ENCODE measurements at regions not wholly inside any gene's neighbourhood (a gene's known extent, or its start where the extent isn't known, plus 50 kb on each side); places are given as distances from the start of the nearest gene placed in this dataset.
"Not testable (repeated sequence)": the region's sequence is repeated elsewhere in the genome, so short reads cannot be mapped to it uniquely, and the experiment has no call there.

DNA sequence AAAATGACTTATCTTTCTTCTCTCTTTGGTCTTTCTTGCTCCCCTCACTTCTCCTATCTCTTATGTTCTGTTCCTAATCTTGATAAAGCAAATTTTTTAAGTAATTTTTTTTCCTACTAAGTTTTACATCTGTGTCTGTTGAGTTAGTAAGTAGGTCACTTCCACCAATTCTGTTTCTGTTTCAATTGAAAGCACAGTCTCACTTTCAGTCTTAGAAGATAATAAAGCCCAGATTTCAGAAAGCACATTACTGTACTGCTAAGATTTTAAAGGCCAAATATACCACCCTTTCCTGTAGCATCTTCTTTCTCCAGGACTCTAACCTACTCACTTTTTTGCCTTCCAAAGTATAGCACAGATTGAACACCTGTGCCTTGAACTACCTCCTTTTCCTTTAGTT lies 866.1 kb upstream of the ADGRB3 start:
- H3K27me3 Mint-ChIP-seq, result no peaks in the 10 kb centered on the region
- H3K27ac Mint-ChIP-seq (ENCODE audit: low read depth), result no peak overlapping the region
- no peaks in the 10 kb centered on the region for H3K4me1 Mint-ChIP-seq
- ATAC-seq (replicated peaks; ENCODE audit: extremely low read depth, poor library complexity, severe bottlenecking) (no peak), DNase-seq (ENCODE audit: low spot score in 2 of 2) (no peak)
- H3K36me3 Mint-ChIP-seq (ENCODE audit: insufficient read depth), result no peaks in the 10 kb centered on the region
- H3K4me3 Mint-ChIP-seq, result no peak overlapping the region
- H3K9me3 Mint-ChIP-seq, result peaks cover 24% of the 10 kb centered on the region

DNA sequence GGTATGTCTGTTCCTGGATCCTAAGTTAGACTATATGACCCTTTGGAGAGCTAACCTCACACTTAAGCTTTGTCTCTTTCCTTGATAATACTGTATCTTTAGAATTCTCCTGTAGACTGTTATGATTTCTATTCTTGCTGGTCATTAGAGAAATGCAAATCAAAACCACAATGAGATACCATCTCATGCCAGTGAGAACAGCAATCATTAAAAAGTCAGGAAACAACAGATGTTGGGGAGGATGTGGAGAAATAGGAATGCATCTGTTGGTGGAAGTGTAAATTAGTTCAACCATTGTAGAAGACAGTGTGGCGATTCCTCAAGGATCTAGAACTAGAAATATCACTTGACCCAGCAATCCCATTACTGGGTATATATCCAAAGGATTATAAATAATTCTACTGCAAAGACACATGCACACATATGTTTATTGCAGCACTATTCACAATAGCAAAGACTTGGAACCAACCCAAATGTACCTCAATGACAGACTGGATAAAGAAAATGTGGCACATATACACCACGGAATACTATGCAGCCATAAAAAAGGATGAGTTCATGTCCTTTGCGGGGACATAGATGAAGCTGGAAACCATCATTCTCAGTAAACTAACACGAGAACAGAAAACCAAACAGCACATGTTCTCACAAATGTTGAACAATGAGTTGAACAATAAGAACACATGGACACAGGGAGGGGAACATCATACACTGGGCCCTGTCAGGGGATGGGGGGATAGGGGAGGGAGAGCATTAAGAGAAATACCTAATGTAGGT lies 867.8 kb upstream of the ADGRB3 start:
- H3K27ac Mint-ChIP-seq (ENCODE audit: low read depth); H3K27me3 Mint-ChIP-seq; ATAC-seq (replicated peaks; ENCODE audit: extremely low read depth, poor library complexity, severe bottlenecking); H3K36me3 Mint-ChIP-seq (ENCODE audit: insufficient read depth); H3K4me1 Mint-ChIP-seq; DNase-seq (ENCODE audit: low spot score in 2 of 2); H3K4me3 Mint-ChIP-seq: not testable (repeated sequence)
- H3K9me3 Mint-ChIP-seq, result peaks cover 20% of the 10 kb centered on the region

DNA sequence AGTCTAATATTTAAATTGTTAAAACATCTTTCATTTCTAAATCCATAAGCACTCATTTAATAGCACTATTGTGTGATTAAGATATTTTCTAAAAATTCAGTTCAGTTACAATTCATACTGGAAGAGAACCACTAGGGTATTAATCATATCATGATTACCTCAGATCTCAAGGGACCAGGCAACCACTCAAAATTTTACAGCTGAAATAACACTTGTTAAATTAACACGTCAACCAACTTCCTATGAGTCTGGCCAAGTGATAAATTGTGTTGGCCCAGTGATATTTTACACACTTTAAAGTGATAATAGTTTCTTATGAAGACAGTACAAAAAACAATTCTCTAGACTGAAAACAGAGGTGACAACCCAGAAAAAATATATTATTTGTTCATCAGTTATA lies 869.0 kb upstream of the ADGRB3 start:
- no peaks in the 10 kb centered on the region for H3K27me3 Mint-ChIP-seq
- ATAC-seq (replicated peaks; ENCODE audit: extremely low read depth, poor library complexity, severe bottlenecking) (no peak), DNase-seq (ENCODE audit: low spot score in 2 of 2) (no peak)
- H3K9me3 Mint-ChIP-seq, result peaks cover 15% of the 10 kb centered on the region
- H3K4me1 Mint-ChIP-seq, result no peaks in the 10 kb centered on the region
- no peak overlapping the region for H3K4me3 Mint-ChIP-seq
- H3K36me3 Mint-ChIP-seq (ENCODE audit: insufficient read depth), result no peaks in the 10 kb centered on the region
- no peak overlapping the region for H3K27ac Mint-ChIP-seq (ENCODE audit: low read depth)

DNA sequence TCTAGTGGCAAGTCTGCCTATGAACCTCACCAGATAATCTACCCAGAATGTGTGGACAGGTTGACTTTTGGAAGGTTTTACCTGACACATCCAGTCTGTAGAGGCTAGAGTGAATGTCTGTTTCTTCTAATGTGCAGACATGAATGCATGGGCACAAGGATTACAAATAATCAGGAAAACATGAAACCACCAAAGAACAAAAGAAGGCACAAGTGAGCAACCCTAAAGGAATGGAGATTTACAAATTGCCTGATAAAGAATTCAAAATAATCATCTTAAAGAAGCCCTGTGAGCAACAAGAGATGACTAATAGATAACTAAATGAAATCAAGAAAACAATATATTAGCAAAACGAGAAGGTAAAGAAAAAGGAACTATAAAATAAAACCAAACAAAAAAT lies 876.1 kb upstream of the ADGRB3 start:
- Mint-ChIP-seq H3K9me3 (peaks cover 16% of the 10 kb centered on the region), H3K4me1 (no peaks in the 10 kb centered on the region), H3K36me3 (ENCODE audit: insufficient read depth) (no peaks in the 10 kb centered on the region), H3K27ac (ENCODE audit: low read depth) (no peak overlapping the region), H3K4me3 (no peak overlapping the region), H3K27me3 (no peaks in the 10 kb centered on the region)
- no peak for ATAC-seq (replicated peaks; ENCODE audit: extremely low read depth, poor library complexity, severe bottlenecking)
- DNase-seq (ENCODE audit: low spot score in 2 of 2), result no peak

DNA sequence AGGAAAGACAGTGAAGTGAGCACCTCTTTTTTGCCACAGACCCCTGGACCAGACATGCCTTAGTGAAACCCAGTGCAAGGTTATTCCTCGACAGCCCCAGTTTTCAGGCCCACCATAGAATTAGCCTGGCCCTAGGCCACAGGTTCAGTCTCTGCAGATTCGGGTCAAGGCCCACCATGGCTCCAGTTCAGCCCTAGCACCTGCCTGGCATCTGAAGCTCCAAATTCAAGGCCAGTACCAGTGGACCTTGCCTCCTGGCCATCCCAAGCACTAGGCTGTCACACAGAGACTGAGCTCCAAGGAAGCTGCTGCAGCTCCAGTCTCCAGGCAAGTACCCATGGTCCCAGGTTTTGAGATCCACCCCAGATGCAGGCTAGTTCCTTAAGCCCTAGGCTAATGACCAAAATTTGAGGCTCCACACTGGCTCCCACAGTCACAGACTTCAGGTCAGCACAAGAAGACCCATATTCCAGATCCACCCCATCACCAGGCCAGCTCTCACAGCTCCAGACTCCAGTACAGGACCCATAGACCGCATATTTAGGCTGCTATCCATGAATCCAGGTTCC lies 877.5 kb upstream of the ADGRB3 start:
- ATAC-seq (replicated peaks; ENCODE audit: extremely low read depth, poor library complexity, severe bottlenecking), result no peak
- Mint-ChIP-seq H3K36me3 (ENCODE audit: insufficient read depth) (no peaks in the 10 kb centered on the region), H3K4me3 (no peak overlapping the region)

DNA sequence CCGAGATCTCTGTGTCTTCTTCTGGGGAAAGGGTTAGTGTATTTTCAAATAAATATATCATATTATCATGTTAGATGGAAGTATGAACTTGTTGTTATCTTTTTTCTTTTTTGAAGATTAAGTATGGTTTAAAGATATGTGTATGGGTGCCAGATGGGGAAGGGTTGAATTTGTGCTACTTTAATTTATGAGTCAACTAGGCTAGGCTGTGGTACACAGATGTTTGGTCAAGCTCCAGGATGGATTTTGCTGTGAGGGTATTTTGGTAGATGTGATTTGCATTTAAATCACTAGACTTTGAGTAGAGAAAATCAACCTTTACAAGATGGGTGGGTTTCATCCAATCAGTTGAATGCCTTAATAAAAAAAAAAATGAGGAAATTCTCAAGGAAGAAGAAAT lies 886.6 kb upstream of the ADGRB3 start:
- no peak overlapping the region for H3K4me3 Mint-ChIP-seq
- no peak overlapping the region for H3K27ac Mint-ChIP-seq (ENCODE audit: low read depth)
- H3K27me3 Mint-ChIP-seq, result no peaks in the 10 kb centered on the region
- H3K9me3 Mint-ChIP-seq, result peaks cover 28% of the 10 kb centered on the region
- no peaks in the 10 kb centered on the region for H3K4me1 Mint-ChIP-seq
- ATAC-seq (replicated peaks; ENCODE audit: extremely low read depth, poor library complexity, severe bottlenecking) (no peak), DNase-seq (ENCODE audit: low spot score in 2 of 2) (no peak)
- no peaks in the 10 kb centered on the region for H3K36me3 Mint-ChIP-seq (ENCODE audit: insufficient read depth)

More for the DNA sequence above, 877.5 kb upstream of the ADGRB3 start:
- H3K9me3 Mint-ChIP-seq, result peaks cover 21% of the 10 kb centered on the region
- no peaks in the 10 kb centered on the region for H3K27me3 Mint-ChIP-seq
- H3K4me1 Mint-ChIP-seq, result no peaks in the 10 kb centered on the region
- DNase-seq (ENCODE audit: low spot score in 2 of 2), result no peak
- H3K27ac Mint-ChIP-seq (ENCODE audit: low read depth), result no peak overlapping the region

DNA sequence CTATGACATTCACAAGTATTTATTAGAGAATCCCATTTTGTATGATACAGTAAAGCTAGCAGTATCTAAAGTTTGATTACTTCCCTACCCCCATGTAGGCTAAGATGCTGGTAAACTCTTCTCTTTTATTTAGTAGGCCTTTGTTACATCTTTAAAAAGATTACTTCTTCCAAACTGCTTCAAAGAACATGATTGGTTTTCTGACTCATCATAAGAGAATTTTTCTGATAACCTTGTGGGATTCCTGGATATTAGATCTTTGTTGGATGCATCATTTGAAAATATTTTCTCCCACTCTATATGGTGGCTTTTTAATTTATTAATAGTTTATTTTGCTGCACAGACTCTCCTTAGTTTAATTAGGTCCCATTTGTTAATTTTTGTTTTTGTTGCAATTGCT lies 898.3 kb upstream of the ADGRB3 start:
- no peaks in the 10 kb centered on the region for H3K36me3 Mint-ChIP-seq (ENCODE audit: insufficient read depth)
- no peak for DNase-seq (ENCODE audit: low spot score in 2 of 2)
- peaks cover 19% of the 10 kb centered on the region for H3K9me3 Mint-ChIP-seq
- H3K4me1 Mint-ChIP-seq, result no peaks in the 10 kb centered on the region
- no peaks in the 10 kb centered on the region for H3K27me3 Mint-ChIP-seq
- no peak for ATAC-seq (replicated peaks; ENCODE audit: extremely low read depth, poor library complexity, severe bottlenecking)
- no peak overlapping the region for H3K4me3 Mint-ChIP-seq
- no peak overlapping the region for H3K27ac Mint-ChIP-seq (ENCODE audit: low read depth)

DNA sequence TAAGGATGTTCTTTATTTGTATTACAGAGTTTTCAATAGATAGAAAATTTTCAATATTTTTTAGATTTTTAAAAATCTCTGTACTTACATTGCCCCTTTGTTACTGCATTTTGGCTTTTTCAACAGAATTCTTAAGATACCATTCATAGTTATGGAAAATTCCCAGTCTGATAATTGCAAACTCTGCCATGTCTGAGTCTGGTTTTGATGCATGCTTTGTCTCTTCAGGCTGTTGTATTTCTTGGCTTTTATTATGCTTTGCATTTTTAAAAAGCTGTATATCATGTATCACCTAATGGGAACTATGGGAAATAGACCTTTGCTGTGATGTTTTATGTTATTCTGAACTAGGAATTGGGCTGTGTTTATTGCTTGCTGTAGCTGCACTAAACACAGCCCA lies 898.9 kb upstream of the ADGRB3 start:
- Mint-ChIP-seq H3K27ac (ENCODE audit: low read depth) (no peak overlapping the region), H3K4me1 (no peaks in the 10 kb centered on the region), H3K9me3 (peaks cover 25% of the 10 kb centered on the region), H3K4me3 (no peak overlapping the region), H3K36me3 (ENCODE audit: insufficient read depth) (peaks cover 3% of the 10 kb centered on the region), H3K27me3 (no peaks in the 10 kb centered on the region)
- no peak for ATAC-seq (replicated peaks; ENCODE audit: extremely low read depth, poor library complexity, severe bottlenecking)
- no peak for DNase-seq (ENCODE audit: low spot score in 2 of 2)

DNA sequence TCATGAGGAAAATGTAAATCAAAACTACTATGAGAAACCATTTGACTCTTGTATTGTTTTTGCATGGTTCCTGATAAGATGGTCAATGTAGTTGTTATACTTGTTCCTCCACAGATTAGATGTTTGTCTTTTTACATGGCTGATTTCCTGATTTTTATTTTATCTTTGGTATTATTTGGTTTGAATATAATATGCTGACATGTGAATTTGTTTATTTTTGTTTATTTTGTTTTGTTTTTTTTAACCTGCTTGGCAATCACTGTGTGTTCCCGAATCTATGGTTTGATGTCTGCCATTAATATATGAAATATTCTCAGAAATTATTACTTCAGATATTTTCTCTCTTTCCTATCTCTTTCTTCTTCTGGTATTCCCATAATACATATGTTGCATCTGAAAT lies 899.5 kb upstream of the ADGRB3 start:
- Mint-ChIP-seq H3K4me1 (no peaks in the 10 kb centered on the region), H3K36me3 (ENCODE audit: insufficient read depth) (peaks cover 3% of the 10 kb centered on the region), H3K27ac (ENCODE audit: low read depth) (no peak overlapping the region), H3K9me3 (peaks cover 25% of the 10 kb centered on the region), H3K27me3 (no peaks in the 10 kb centered on the region), H3K4me3 (no peak overlapping the region)
- ATAC-seq (replicated peaks; ENCODE audit: extremely low read depth, poor library complexity, severe bottlenecking), result no peak
- DNase-seq (ENCODE audit: low spot score in 2 of 2), result no peak

DNA sequence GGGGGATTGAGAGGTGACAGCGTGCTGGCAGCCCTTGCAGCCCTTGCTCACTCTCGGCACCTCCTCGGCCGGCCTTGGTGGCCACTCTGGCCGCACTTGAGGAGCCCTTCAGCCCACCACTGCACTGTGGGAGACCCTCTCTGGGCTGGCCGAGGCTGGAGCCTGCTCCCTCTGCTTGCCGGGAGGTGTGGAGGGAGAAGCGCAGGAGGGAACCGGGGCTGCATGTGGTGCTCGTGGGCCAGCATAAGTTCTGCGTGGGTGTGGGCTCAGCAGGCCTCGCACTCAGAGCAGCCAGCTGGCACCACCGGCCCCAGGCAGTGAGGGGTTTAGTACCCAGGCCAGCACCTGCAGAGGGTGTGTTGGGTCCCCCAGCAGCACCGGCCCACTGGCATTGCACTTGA lies 912.2 kb upstream of the ADGRB3 start:
- H3K4me3 Mint-ChIP-seq, result no peak overlapping the region
- ATAC-seq (replicated peaks; ENCODE audit: extremely low read depth, poor library complexity, severe bottlenecking) (no peak), DNase-seq (ENCODE audit: low spot score in 2 of 2) (no peak)
- peaks cover 13% of the 10 kb centered on the region for H3K9me3 Mint-ChIP-seq
- no peaks in the 10 kb centered on the region for H3K36me3 Mint-ChIP-seq (ENCODE audit: insufficient read depth)
- no peak overlapping the region for H3K27ac Mint-ChIP-seq (ENCODE audit: low read depth)
- no peaks in the 10 kb centered on the region for H3K27me3 Mint-ChIP-seq
- H3K4me1 Mint-ChIP-seq, result no peaks in the 10 kb centered on the region

DNA sequence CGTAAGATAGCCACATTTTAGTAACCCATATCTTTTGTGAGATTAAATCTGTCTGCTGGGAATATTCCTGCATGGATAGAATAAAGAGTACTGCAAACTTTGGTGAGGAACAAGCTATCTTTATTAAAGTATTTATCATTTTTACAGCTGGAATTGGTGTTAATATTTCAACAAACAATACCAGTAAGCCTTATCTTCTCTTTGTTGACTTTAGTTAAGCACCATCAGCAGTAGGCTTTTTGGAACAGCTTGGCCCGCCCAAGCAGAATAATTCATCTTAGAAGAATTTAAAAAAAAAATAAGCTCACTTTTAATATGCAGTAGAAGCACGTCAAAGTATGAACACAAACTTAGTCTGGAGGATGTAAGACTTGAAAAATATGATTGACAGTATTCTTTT lies 917.8 kb upstream of the ADGRB3 start:
- no peaks in the 10 kb centered on the region for H3K27me3 Mint-ChIP-seq
- H3K4me3 Mint-ChIP-seq, result no peak overlapping the region
- no peaks in the 10 kb centered on the region for H3K36me3 Mint-ChIP-seq (ENCODE audit: insufficient read depth)
- H3K9me3 Mint-ChIP-seq, result peaks cover 5% of the 10 kb centered on the region
- ATAC-seq (replicated peaks; ENCODE audit: extremely low read depth, poor library complexity, severe bottlenecking) (no peak), DNase-seq (ENCODE audit: low spot score in 2 of 2) (no peak)
- H3K4me1 Mint-ChIP-seq, result no peaks in the 10 kb centered on the region
- H3K27ac Mint-ChIP-seq (ENCODE audit: low read depth), result no peak overlapping the region

DNA sequence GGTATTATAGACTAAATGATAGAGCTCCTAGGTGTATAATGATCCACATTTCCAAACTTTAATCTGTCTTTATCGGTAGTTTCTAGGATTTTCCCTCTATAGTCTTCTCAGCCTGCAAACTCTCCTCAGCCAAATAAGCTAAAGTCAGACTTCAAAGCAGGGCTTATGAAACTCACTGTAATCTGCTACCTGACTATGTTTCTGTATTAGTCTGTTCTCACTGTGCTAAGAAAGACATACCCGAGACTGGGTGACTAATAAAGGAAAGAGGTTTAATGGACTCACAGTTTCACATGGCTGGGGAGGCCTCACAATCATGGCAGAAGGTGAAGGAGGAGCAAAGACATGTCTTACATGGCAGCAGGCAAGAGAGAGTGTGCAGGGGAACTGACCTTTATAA lies 928.7 kb upstream of the ADGRB3 start:
- Mint-ChIP-seq H3K27ac (ENCODE audit: low read depth) (no peak overlapping the region), H3K4me3 (no peak overlapping the region), H3K4me1 (no peaks in the 10 kb centered on the region), H3K27me3 (no peaks in the 10 kb centered on the region), H3K9me3 (peaks cover 20% of the 10 kb centered on the region), H3K36me3 (ENCODE audit: insufficient read depth) (no peaks in the 10 kb centered on the region)
- DNase-seq (ENCODE audit: low spot score in 2 of 2) (no peak), ATAC-seq (replicated peaks; ENCODE audit: extremely low read depth, poor library complexity, severe bottlenecking) (no peak)

DNA sequence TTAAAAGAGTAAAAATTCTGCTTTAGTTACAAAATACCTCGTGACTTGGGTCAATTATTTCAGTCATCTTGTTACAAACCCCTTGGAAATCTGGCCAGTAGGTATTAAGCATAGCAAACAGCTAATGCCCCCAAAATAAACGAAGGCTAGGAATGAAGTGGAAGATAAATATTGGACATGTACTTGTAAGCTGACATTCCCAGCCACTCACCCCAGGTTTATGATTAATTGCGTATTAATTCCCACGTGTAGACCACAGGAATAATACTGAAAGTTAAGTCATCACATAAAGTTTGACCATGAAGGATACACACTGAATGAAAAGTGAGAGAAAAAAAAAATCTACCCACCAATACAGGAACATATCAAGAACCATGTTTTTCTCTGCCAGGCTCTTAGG lies 936.5 kb upstream of the ADGRB3 start:
- peaks cover 11% of the 10 kb centered on the region for H3K9me3 Mint-ChIP-seq
- H3K27ac Mint-ChIP-seq (ENCODE audit: low read depth), result no peak overlapping the region
- H3K4me3 Mint-ChIP-seq, result no peak overlapping the region
- no peak for ATAC-seq (replicated peaks; ENCODE audit: extremely low read depth, poor library complexity, severe bottlenecking)
- H3K36me3 Mint-ChIP-seq (ENCODE audit: insufficient read depth), result peaks cover 2% of the 10 kb centered on the region
- DNase-seq (ENCODE audit: low spot score in 2 of 2), result no peak
- no peaks in the 10 kb centered on the region for H3K27me3 Mint-ChIP-seq
- no peaks in the 10 kb centered on the region for H3K4me1 Mint-ChIP-seq

Measured in central memory CD8-positive, alpha-beta T cell (primary cell).